ENCODE measurements at regions not wholly inside any gene's neighbourhood (a gene's known extent, or its start where the extent isn't known, plus 50 kb on each side); places are given as distances from the start of the nearest gene placed in this dataset.

DNA sequence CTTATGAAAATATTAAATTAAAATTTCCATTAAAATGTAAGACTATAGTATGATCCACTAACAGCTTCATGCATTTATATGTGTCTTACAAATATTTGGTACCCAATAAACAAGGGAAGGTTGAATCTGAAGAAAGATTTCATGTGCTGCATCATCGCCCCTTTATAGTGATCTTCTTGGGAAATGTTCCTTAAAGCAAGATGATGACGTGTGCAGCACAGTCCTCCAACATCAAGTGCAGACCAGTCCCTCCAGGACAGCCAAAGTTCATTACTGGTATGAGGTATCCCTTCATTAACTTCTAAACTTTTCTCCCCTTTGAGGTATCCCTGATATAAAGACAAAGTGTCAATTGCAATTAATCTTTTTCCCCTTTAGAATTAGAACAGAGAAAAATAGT, 567.0 kb downstream of the METTL15 start:
- TF ChIP-seq, protein P1, sequence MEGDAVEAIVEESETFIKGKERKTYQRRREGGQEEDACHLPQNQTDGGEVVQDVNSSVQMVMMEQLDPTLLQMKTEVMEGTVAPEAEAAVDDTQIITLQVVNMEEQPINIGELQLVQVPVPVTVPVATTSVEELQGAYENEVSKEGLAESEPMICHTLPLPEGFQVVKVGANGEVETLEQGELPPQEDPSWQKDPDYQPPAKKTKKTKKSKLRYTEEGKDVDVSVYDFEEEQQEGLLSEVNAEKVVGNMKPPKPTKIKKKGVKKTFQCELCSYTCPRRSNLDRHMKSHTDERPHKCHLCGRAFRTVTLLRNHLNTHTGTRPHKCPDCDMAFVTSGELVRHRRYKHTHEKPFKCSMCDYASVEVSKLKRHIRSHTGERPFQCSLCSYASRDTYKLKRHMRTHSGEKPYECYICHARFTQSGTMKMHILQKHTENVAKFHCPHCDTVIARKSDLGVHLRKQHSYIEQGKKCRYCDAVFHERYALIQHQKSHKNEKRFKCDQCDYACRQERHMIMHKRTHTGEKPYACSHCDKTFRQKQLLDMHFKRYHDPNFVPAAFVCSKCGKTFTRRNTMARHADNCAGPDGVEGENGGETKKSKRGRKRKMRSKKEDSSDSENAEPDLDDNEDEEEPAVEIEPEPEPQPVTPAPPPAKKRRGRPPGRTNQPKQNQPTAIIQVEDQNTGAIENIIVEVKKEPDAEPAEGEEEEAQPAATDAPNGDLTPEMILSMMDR (IDR thresholded peaks at IDR 0.05), result no peak
- no peak for TF ChIP-seq TCF7L2 (IDR thresholded peaks at IDR 0.05; ENCODE audit: low read depth, low read length)
- TF ChIP-seq POLR2AphosphoS5 (IDR thresholded peaks at IDR 0.05; ENCODE audit: low read depth, low read length), result no peak
- TF ChIP-seq, protein P2, sequence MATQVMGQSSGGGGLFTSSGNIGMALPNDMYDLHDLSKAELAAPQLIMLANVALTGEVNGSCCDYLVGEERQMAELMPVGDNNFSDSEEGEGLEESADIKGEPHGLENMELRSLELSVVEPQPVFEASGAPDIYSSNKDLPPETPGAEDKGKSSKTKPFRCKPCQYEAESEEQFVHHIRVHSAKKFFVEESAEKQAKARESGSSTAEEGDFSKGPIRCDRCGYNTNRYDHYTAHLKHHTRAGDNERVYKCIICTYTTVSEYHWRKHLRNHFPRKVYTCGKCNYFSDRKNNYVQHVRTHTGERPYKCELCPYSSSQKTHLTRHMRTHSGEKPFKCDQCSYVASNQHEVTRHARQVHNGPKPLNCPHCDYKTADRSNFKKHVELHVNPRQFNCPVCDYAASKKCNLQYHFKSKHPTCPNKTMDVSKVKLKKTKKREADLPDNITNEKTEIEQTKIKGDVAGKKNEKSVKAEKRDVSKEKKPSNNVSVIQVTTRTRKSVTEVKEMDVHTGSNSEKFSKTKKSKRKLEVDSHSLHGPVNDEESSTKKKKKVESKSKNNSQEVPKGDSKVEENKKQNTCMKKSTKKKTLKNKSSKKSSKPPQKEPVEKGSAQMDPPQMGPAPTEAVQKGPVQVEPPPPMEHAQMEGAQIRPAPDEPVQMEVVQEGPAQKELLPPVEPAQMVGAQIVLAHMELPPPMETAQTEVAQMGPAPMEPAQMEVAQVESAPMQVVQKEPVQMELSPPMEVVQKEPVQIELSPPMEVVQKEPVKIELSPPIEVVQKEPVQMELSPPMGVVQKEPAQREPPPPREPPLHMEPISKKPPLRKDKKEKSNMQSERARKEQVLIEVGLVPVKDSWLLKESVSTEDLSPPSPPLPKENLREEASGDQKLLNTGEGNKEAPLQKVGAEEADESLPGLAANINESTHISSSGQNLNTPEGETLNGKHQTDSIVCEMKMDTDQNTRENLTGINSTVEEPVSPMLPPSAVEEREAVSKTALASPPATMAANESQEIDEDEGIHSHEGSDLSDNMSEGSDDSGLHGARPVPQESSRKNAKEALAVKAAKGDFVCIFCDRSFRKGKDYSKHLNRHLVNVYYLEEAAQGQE (IDR thresholded peaks at IDR 0.05; ENCODE audit: insufficient read depth in 1 of 2, low read depth in 2 of 2, low read length in 1 of 2), result no peak
